GM23338 (cell line): ENCODE measurements at regions not wholly inside any gene's neighbourhood (a gene's known extent, or its start where the extent isn't known, plus 50 kb on each side); places are given as distances from the start of the nearest gene placed in this dataset.

Experiments
- CREB1 ChIP-seq: fragments of 250-450 bp; sonication (Bioruptor Pico); IDR thresholded peaks from 2 replicates; pipeline ENCODE4 v1.5.0; 2020; ENCODE audit warnings: low read depth, mild to moderate bottlenecking, moderate library complexity
- CTCF ChIP-seq, 2 experiments: fragments of 200-600 bp in 1 of 2; sonication (generic) in 1 of 2; conservative IDR thresholded peaks; 2 replicates each; pipeline versions ENCODE4 v1.5.1 to v1.6.1; 2016 to 2017; ENCODE audit warnings: antibody characterized with exemption in 2 of 2, low read depth in 2 of 2, mild to moderate bottlenecking in 2 of 2, moderate library complexity in 1 of 2
- ETS1 ChIP-seq: IDR thresholded peaks from 2 replicates; pipeline ENCODE4 v1.6.1; 2016; ENCODE audit warnings: antibody characterized with exemption
- EZH2 ChIP-seq: fragments of 200-600 bp; sonication (generic); IDR thresholded peaks from one replicate; pipeline ENCODE4 v1.8.0; 2017; ENCODE audit warnings: antibody characterized with exemption, mild to moderate bottlenecking, low read depth; ENCODE audit not compliant: unreplicated experiment
- EZH2phosphoT487 ChIP-seq: fragments of 200-600 bp; sonication (generic); IDR thresholded peaks from one replicate; pipeline ENCODE4 v1.8.1; 2018; ENCODE audit warnings: antibody characterized with exemption; ENCODE audit not compliant: unreplicated experiment
- JUNB ChIP-seq: IDR thresholded peaks from one replicate; pipeline ENCODE4 v1.6.1; 2016; ENCODE audit warnings: antibody characterized with exemption; ENCODE audit not compliant: unreplicated experiment
- NANOG ChIP-seq: IDR thresholded peaks from 2 replicates; pipeline ENCODE4 v1.6.1; 2016; ENCODE audit warnings: antibody characterized with exemption, borderline replicate concordance
- POLR2AphosphoS5 ChIP-seq: IDR thresholded peaks from 2 replicates; pipeline ENCODE4 v1.6.1; 2016; ENCODE audit warnings: antibody characterized with exemption, low read depth
- REST ChIP-seq: IDR thresholded peaks from one replicate; pipeline ENCODE4 v1.6.1; 2018; ENCODE audit warnings: antibody characterized with exemption; ENCODE audit not compliant: unreplicated experiment
- STAT1 ChIP-seq: IDR thresholded peaks from one replicate; pipeline ENCODE4 v1.6.1; 2016; ENCODE audit warnings: antibody characterized with exemption; ENCODE audit not compliant: unreplicated experiment
- ZNF331 ChIP-seq: fragments of 250-450 bp; sonication (Bioruptor Pico); IDR thresholded peaks from 2 replicates; pipeline ENCODE4 v1.5.0; 2020; ENCODE audit warnings: low read depth, mild to moderate bottlenecking, moderate library complexity
- ZNF462 ChIP-seq: fragments of 250-450 bp; sonication (Bioruptor Pico); IDR thresholded peaks from 2 replicates; pipeline ENCODE4 v1.5.0; 2020; ENCODE audit warnings: mild to moderate bottlenecking, moderate library complexity

DNA sequence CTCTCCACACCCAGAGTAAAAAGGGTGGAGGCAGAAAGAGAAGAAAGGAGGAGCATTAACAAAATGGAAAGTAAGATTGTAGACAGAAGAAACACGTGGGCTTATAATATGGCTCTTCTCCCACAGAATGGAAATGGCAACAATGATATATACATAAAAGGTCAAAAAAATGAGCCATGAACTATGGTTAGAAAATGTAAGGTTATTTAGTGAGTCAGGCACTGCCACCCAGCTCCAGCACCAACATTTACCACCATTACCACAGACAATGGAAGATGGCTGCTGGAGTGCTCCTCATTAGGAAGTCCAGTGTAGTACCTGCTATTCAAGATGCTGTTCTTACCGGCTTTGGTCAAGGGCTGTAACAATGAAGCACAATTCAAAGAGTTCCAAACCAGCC is 258.0 kb downstream of the ZEB2 start:
- TF ChIP-seq CREB1 (CRISPR knock-in tag) = no peak
- no peak for TF ChIP-seq EZH2
- no peak for TF ChIP-seq POLR2AphosphoS5
- no peak for TF ChIP-seq CTCF (conservative IDR thresholded peaks at IDR 0.05; ENCODE audit: low read depth in 2 of 2)
- no peak for TF ChIP-seq NANOG
- no peak for TF ChIP-seq EZH2phosphoT487
- no peak for TF ChIP-seq REST
- no peak for TF ChIP-seq JUNB
- no peak for TF ChIP-seq ETS1
- no peak for TF ChIP-seq ZNF462 (CRISPR knock-in tag)
- TF ChIP-seq STAT1 = no peak
- TF ChIP-seq ZNF331 (CRISPR knock-in tag) = no peak
